Subcutaneous abdominal adipose tissue (tissue), 5 donors: ENCODE measurements at regions not wholly inside any gene's neighbourhood (a gene's known extent, or its start where the extent isn't known, plus 50 kb on each side); places are given as distances from the start of the nearest gene placed in this dataset.

Source experiments
- H3K27ac ChIP-seq: one replicate; pipeline ENCODE4 v1.7.0; 2013; ENCODE audit warnings: low read depth, mild to moderate bottlenecking, inconsistent platforms, low read length, moderate library complexity
- H3K27me3 ChIP-seq, 5 donors: one replicate each; pipeline ENCODE4 v1.7.0; 2013; ENCODE audit warnings: low read length in 5 of 5, inconsistent platforms in 1 of 5; ENCODE audit not compliant: control insufficient read depth in 5 of 5, insufficient read depth in 4 of 5
- H3K36me3 ChIP-seq, 5 donors: one replicate each; pipeline ENCODE4 v1.7.0; 2013; ENCODE audit warnings: low read length in 5 of 5; ENCODE audit not compliant: control insufficient read depth in 5 of 5, insufficient read depth in 5 of 5
- H3K4me1 ChIP-seq, 5 donors: one replicate each; pipeline ENCODE4 v1.7.0; 2013; ENCODE audit warnings: low read length in 5 of 5, mild to moderate bottlenecking in 3 of 5, moderate library complexity in 1 of 5; ENCODE audit not compliant: control insufficient read depth in 5 of 5, insufficient read depth in 5 of 5
- H3K4me3 ChIP-seq, 5 donors: one replicate each; pipeline ENCODE4 v1.7.0; 2013; ENCODE audit warnings: low read length in 5 of 5, low read depth in 1 of 5
- H3K9ac ChIP-seq, 5 donors: one replicate each; pipeline ENCODE4 v1.7.0; 2013; ENCODE audit warnings: low read length in 5 of 5, mild to moderate bottlenecking in 4 of 5, moderate library complexity in 3 of 5
- H3K9me3 ChIP-seq, 5 donors: one replicate each; pipeline ENCODE4 v1.7.0; 2013; ENCODE audit warnings: low read length in 5 of 5; ENCODE audit not compliant: control insufficient read depth in 5 of 5
- donor health status: healthy.
- donor health status: healthy.
- donor health status: healthy.
- donor health status: healthy.
- donor health status: healthy.

DNA sequence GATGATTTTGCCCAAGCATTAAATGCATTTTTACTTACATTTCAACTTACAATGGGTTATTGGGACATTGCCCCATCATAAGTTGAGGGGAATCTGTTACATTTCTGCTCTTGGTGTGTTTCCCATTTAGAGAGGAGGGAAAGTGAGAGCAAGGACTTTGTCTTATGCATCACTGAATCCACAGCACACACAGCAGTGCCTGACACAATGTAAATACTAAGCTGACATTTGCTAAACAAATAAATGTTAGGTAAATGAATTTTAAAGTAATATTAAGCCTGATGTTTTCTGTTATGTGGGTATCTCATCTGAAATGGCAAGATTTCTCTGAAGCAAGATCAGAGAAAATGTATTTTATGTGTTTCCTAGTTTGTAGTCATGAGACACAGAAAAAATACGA lies 143.6 kb upstream of the STXBP5 start:
- peaks cover 0 to 4% (median 0%) of the 10 kb centered on the region in 5 donors for H3K4me1 ChIP-seq
- no peaks in the 10 kb centered on the region for H3K9me3 ChIP-seq
- H3K4me3 ChIP-seq, result no peak overlapping the region
- H3K9ac ChIP-seq, result no peak overlapping the region
- H3K36me3 ChIP-seq, result no peaks in the 10 kb centered on the region
- no peak overlapping the region for H3K27ac ChIP-seq
- H3K27me3 ChIP-seq, result no peaks in the 10 kb centered on the region

DNA sequence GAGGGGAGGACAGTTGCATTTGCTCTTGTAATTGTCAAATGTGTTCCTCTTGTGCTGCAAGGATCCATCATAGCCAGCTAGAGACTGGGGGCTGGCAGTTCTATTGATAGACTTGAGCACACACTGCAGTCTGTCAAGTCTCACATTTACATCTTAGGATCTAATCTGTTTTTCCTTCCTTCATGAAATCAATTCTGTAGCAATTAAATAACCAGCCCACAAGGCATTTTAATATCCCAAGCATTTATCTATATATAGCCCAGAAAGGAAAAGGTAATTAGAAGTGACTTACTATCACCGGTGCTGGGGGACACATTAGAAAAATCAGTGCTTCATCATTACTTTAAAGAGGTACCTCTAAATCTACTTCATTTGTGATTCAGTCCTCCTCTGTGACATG lies 143.0 kb upstream of the STXBP5 start:
- Histone ChIP-seq H3K36me3 (no peaks in the 10 kb centered on the region), H3K9me3 (no peaks in the 10 kb centered on the region), H3K4me1 (peaks cover 0 to 5% (median 0%) of the 10 kb centered on the region in 5 donors), H3K9ac (no peak overlapping the region), H3K27ac (no peak overlapping the region), H3K4me3 (no peak overlapping the region), H3K27me3 (no peaks in the 10 kb centered on the region)

DNA sequence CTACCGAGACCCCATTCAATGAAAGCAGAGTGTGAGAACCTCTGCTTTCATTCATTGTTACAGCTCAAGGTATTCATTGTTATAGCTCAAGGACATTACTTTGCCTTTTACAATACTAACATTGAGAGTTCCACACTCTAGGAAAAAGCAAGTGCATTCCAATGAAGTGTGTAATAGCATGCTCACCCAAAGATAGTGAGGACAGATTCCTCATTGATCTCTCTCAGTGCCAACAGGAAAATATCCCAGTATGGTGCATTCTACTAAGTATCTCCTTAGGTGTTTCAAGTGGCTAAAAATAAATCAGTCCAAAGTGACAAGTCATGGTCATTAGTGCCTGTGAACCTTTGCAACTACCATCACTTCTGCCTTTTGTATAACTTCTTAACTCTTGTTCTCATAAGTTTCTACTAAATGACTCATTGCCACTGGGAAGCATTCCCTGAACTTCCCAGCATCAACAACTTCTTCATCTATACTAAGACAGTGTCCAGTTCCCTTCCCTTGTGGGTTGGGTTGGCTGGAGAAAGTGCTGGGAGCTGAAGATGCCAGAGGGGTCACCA lies 140.7 kb upstream of the STXBP5 start:
- no peak overlapping the region for H3K27ac ChIP-seq
- H3K36me3 ChIP-seq, result no peaks in the 10 kb centered on the region
- H3K9me3 ChIP-seq, result peaks cover 0 to 5% (median 0%) of the 10 kb centered on the region in 5 donors
- no peaks in the 10 kb centered on the region for H3K27me3 ChIP-seq
- H3K4me3 ChIP-seq, result no peak overlapping the region
- H3K4me1 ChIP-seq, result peaks cover 0 to 5% (median 0%) of the 10 kb centered on the region in 5 donors
- no peak overlapping the region for H3K9ac ChIP-seq

DNA sequence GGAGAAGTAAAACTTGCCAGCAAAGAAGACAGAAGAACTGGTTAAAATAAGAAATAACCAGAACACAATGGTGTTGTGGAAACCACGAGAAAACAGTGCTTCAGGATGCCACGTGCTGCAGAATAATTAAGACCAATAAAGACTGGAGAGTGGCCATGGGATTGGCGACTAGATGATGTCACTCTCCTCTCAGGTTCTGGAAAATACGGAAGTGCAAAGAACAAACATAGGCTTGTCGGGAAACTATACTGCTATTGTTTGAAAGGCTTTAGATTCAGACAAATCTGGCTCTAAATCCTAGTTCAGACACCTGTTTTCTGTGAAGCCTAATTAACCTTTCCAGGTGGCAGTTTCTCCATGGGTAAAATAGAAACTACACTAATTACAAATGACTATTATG lies 138.4 kb upstream of the STXBP5 start:
- H3K36me3 ChIP-seq, result no peaks in the 10 kb centered on the region
- H3K9me3 ChIP-seq, result peaks cover 0 to 12% (median 8%) of the 10 kb centered on the region in 5 donors
- no peak overlapping the region for H3K4me3 ChIP-seq
- no peak overlapping the region for H3K27ac ChIP-seq
- peaks cover 0 to 5% (median 0%) of the 10 kb centered on the region in 5 donors for H3K4me1 ChIP-seq
- no peaks in the 10 kb centered on the region for H3K27me3 ChIP-seq
- H3K9ac ChIP-seq, result no peak overlapping the region

DNA sequence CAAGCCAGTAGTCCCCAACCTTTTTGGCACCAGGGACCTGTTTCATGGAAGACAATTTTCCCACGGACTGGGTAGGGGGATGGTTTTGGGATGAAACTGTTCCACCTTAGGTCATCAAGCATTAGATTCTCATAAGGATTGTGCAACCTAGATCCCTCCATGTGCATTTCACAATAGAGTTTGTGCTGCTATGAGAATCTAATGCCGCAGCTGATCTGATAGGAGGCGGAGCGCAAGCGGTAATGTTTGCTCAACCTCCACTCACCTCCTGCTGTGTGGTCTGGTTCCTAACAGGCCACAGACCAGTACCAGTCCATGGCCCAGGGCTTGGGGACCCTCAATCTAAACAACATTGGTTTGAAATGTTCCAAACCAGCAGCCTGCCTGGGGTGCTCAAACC lies 137.0 kb upstream of the STXBP5 start:
- Histone ChIP-seq H3K9ac (no peak overlapping the region), H3K4me3 (no peak overlapping the region), H3K36me3 (no peaks in the 10 kb centered on the region), H3K27me3 (no peaks in the 10 kb centered on the region), H3K4me1 (peaks cover 0 to 5% (median 0%) of the 10 kb centered on the region in 5 donors), H3K9me3 (peaks cover 0 to 12% (median 8%) of the 10 kb centered on the region in 5 donors), H3K27ac (no peak overlapping the region)

DNA sequence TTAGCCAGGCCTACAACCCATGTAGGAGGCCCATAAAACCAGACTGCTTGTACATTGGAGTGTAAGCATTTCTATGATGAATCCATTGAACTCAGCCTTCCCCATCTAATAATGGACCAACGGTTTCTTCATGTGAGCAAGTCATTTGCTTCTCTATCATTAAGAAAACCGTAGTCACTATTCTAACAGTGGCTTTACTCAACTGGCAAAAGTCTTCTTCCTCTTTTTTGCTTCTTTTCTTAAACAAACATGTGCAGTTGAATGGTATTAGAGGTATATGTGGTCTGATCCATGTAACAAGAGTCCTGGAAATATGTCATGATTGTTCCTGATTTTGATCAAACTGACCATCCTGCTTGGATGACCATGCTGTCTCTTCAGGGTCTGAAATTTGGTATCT lies 132.4 kb upstream of the STXBP5 start:
- H3K27me3 ChIP-seq, result no peaks in the 10 kb centered on the region
- H3K4me1 ChIP-seq, result peaks cover 0 to 13% (median 3%) of the 10 kb centered on the region in 5 donors
- H3K4me3 ChIP-seq, result no peak overlapping the region
- no peak overlapping the region for H3K27ac ChIP-seq
- H3K9me3 ChIP-seq, result peaks cover 0 to 12% (median 8%) of the 10 kb centered on the region in 5 donors
- H3K36me3 ChIP-seq, result no peaks in the 10 kb centered on the region
- no peak overlapping the region for H3K9ac ChIP-seq

DNA sequence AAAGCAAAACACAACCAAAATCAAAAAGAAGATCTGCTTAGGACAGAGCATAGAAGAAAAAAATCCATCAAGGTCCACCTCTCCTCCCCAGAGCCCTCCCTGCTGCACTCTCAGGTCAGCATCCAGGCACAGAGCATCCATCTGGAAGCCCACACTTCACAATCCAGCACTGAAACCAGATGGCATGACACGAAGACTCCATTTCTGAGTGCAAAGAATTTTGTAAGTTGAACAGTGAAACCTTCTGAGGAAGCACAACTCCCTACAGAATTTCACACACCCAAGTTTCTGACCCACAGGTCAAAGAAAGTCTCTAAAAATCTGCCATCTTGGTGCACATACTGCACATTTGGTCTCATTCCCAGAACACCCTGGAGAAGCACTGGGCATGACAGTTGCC lies 128.8 kb upstream of the STXBP5 start:
- Histone ChIP-seq H3K36me3 (no peaks in the 10 kb centered on the region), H3K27me3 (no peaks in the 10 kb centered on the region), H3K4me1 (peaks cover 0 to 10% (median 3%) of the 10 kb centered on the region in 5 donors), H3K27ac (no peak overlapping the region), H3K4me3 (no peak overlapping the region), H3K9ac (no peak overlapping the region), H3K9me3 (no peaks in the 10 kb centered on the region)

DNA sequence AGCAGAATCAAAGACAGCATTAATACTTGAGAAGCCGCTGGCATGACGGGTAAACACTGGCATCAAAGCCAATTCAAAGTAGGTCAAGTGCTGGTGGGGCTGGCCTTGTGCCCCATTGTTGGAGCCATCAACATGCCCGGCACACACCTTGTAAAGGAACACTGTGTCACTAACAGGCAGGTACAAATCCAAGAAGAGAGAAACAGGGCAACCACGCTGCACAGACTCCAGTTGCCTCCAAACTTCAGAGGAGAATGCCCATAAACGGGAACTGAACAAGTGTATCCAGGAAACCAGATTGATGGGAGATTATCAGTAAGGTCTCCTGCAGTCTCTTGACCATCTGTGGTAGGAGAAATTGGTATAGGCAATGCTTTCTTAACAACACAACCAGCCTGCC lies 127.0 kb upstream of the STXBP5 start:
- peaks cover 0 to 10% (median 3%) of the 10 kb centered on the region in 5 donors for H3K4me1 ChIP-seq
- no peak overlapping the region for H3K27ac ChIP-seq
- H3K27me3 ChIP-seq, result no peaks in the 10 kb centered on the region
- H3K4me3 ChIP-seq, result no peak overlapping the region
- H3K36me3 ChIP-seq, result no peaks in the 10 kb centered on the region
- H3K9ac ChIP-seq, result no peak overlapping the region
- no peaks in the 10 kb centered on the region for H3K9me3 ChIP-seq

DNA sequence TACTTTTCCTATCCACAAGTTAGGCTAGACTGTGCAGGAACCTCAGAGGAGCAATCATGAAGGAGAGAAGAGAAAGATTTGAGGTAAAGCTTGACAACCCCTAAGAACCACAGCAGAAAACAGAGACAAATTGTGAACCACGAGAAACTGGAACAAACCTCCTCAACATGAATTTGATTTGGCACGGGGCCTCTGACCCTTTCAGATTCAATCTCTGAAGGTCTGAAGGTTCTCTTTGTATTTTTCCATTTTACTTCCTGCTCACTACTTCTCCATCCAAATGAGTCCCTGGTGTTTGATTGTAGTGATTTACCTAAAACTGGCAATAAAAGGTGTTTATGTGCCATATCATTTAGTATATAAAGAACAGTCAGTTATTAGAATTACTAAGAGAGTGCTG lies 126.1 kb upstream of the STXBP5 start:
- H3K4me3 ChIP-seq, result no peak overlapping the region
- H3K9me3 ChIP-seq, result no peaks in the 10 kb centered on the region
- no peaks in the 10 kb centered on the region for H3K36me3 ChIP-seq
- peaks cover 0 to 10% (median 3%) of the 10 kb centered on the region in 5 donors for H3K4me1 ChIP-seq
- H3K27me3 ChIP-seq, result no peaks in the 10 kb centered on the region
- no peak overlapping the region for H3K27ac ChIP-seq
- H3K9ac ChIP-seq, result no peak overlapping the region

DNA sequence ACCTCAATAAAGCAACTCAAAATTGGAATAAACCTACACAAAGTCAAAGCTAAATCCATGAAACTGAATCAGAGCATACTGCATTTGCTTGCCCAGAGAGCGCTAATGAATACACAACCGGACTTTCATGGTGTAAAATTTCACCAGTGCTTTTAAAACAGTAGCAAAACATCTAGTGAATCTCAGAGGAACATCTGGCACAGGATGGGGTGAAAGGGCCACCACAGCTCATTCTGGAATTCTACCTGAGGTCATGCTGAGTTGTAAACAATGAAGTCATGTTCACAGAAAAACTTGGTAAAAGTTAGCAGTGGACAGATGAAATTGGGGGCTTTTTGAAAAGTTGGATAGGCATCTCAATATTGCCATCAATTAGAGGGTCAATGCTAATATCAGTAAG lies 125.6 kb upstream of the STXBP5 start:
- H3K27me3 ChIP-seq, result no peaks in the 10 kb centered on the region
- peaks cover 0 to 10% (median 3%) of the 10 kb centered on the region in 5 donors for H3K4me1 ChIP-seq
- no peaks in the 10 kb centered on the region for H3K36me3 ChIP-seq
- no peak overlapping the region for H3K9ac ChIP-seq
- H3K9me3 ChIP-seq, result no peaks in the 10 kb centered on the region
- H3K27ac ChIP-seq, result no peak overlapping the region
- H3K4me3 ChIP-seq, result no peak overlapping the region
